H54 (cell line): ENCODE measurements at regions not wholly inside any gene's neighbourhood (a gene's known extent, or its start where the extent isn't known, plus 50 kb on each side); places are given as distances from the start of the nearest gene placed in this dataset.

ENCODE experiments used
- DNase-seq: peaks from one replicate; pipeline ENCODE4 v3.0.0; 2011; ENCODE audit warnings: low spot score, mixed read lengths; ENCODE audit not compliant: insufficient read length
- FAIRE-seq: peaks from 3 replicates; lab custom pipeline; 2011; peaks lifted over from hg19 to GRCh38; lab: Jason Lieb, UNC
- POLR2A ChIP-seq: IDR thresholded peaks from 2 replicates; pipeline ENCODE4 v1.6.1; 2011; ENCODE audit warnings: low read depth, mild to moderate bottlenecking, low read length

DNA sequence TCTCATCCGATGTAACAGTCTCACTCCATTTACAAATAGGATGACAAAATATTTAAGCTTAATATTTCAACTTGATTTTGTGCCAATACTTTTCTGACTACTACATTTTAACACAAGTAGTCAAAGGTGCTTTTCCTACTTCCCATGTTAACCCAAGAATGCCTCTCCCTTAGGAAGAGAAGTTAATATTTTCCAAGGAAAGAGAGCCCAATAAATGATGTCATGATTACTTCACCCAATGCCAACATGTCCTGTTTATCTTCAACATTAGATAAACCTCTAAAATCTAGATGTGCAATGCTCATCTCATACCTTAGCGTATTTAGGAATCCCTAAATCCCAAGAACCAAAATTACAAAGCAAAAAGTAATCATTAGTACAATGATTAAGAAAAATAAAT, 156.7 kb upstream of the TENT5A start:
- TF ChIP-seq POLR2A = no peak
- FAIRE-seq (peak; percentile 36), DNase-seq (no peak)

DNA sequence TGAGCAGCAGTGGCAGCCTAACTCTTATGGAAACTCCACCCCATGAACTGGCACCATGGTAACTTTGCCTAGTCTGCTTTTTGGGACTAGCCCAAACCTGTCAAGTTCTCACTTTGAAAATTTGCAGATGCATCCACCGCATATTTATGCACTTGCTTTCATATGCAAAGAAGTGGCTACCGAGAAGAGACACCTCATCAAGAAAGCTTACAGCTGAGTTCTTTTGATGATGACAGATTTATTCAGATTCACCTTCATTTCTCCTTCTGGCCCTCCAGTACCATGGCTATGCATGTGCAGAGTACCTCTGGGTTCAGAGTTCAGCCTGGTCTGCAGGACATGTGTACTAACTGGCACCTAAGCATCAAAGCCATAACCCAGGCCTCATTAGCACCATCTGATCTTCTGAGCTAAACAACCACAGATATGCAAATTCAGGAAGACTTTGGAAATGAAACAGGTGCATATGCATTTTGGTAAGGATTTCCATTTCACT, 154.3 kb upstream of the TENT5A start:
- FAIRE-seq (no peak), DNase-seq (no peak)
- no peak for TF ChIP-seq POLR2A

DNA sequence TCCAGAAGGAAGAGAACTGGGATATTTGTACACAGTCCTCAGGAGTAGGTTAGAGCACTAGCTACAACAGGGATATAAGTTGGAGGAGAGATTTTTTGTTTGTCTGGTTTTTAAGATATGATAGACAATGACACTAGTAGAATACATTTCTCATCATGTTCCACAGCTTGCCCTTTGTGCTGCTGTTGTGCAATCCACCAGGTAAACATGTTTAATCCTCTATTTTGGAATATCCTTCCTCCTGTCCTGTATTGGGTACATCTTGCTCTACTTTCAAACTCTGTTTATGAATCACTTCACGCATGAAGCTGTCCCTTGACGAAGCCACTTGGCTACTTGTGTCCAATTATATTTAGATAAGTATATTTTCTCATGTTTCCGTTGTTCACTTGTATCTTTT, 153.6 kb upstream of the TENT5A start:
- no peak for TF ChIP-seq POLR2A
- DNase-seq (no peak), FAIRE-seq (no peak)

DNA sequence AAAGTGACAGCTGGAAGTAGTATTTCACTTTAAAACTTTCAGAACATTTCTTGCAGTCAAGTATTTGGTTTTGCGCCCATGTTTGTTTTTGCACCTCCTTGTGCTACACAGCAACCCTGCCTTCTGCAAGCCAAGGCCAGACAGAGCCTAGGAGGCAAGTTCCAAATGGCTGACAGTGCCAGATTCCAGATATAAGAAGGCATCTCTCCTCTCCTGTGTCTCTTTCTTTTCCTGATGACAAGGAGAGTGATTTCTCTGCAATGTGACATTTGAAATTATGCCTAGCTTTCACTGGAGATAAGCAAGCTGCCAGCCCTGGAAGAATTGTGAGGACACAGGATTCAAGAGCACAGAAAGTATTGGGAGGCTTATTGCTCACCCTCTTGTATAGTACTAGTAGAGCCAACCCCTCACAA, 149.1 kb upstream of the TENT5A start:
- DNase-seq (no peak), FAIRE-seq (no peak)
- no peak for TF ChIP-seq POLR2A

DNA sequence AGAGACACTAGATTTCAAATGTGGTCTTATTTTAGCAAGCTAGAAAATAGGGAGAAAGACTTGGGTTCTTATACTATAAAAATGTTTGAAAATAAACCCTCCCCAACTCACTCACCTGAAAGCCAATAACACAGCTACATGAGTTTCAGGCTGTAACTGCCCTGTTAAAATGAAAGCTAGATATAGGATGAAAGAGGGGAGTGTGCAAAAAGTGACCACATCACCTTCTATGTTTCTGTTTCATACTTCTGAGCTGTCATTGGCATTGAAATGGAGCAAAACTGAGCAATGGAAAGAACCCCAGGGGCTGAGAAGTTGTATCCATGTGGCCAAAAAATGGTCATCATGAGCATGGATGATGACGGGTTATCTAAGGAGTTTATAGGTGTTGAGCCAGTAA, 148.1 kb upstream of the TENT5A start:
- no peak for TF ChIP-seq POLR2A
- FAIRE-seq = no peak
- DNase-seq = no peak

DNA sequence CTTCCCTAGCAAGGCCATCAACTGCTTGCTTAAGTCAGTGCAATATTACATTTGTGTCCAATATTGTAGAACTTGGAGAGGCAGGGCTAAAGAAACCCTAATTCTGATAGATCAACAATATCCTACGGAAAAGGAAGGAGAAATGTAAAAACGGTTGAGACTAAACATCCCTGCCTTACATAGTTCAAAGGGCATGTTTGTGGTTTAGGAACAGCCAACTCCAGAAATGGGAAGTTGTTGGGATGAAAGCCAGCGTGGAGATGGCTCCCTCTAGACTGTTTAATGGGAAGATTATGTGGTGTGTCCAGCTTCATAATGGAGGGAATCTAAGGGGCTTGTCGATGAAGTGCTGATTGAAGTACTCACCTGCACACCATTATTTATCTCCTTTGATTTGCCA, 145.3 kb upstream of the TENT5A start:
- DNase-seq (no peak), FAIRE-seq (no peak)
- no peak for TF ChIP-seq POLR2A

DNA sequence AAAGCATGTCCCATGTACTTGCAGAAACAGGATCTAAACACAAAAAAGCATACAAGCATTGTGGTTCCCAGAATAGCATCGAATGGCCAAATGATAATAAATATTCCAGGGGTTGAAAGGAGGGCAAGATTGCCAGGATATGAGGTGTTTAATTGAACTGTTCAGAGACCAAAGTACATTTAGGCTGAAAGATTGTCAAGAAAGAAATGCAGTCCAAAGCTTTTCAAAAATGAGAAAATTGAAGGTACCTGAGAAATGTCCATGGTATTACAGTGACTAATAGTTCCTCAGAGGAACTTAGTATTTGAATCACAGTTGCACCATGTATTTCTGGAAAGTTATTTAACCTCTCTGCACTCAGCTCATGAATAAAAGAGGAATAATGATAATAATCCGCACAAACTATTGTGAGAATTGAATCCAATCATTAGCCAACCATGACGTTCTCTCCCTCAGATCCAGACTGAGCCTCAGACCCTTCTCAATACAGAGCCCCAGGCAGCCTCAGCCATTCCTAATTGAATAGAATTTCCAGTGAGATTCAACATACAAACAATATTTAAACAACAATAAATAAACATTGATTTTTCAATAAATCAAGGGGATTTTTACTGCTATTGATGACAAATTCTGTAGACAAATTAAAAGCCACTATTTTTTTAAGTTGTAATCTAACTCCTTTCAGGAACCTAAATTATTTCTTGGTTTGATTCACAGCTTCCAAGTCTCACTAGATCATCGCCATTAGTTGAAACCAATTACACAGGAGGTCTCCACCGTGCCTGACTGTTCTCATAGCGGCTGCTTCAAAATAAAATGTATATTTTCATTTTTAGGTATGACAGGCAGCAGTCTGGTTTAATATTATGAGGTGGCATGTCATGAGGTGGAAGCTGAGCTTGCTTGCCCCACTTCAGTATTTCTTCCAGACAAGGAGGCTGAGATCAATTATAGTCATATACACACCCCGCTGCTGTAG, 144.3 kb upstream of the TENT5A start:
- TF ChIP-seq POLR2A = no peak
- FAIRE-seq (no peak), DNase-seq (no peak)

DNA sequence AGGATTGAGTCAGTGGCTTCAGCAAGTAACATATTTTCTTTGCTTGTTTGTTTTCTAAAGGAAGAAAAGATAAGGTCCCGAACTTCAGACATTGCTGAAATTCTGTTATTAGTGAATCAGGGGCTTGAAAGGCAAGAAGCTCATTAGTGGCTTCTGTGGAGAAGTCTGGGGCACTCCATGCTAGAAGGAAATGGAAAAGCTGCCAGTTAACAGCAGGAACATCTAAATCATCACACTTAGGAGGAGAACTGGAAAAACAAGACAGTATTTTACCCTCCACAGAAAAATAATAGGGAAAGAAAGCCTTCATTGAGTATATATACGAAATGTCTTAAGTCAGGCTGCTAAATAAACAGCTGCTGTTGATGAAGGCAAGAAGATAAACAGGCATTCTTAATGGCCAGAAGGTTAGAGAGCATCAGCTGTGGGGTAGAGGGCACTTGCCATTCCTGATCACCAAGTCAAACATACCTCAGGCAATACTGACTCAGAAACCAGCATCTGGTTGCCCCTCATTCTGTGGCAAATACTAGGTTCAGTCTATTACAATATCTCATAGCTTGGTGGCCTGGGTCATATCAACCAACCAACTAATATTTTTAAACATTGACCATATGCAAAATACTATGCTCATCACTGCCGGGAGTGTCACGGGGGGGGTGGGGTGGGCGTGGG, 143.2 kb upstream of the TENT5A start:
- FAIRE-seq (peak; percentile 53), DNase-seq (no peak)
- no peak for TF ChIP-seq POLR2A

DNA sequence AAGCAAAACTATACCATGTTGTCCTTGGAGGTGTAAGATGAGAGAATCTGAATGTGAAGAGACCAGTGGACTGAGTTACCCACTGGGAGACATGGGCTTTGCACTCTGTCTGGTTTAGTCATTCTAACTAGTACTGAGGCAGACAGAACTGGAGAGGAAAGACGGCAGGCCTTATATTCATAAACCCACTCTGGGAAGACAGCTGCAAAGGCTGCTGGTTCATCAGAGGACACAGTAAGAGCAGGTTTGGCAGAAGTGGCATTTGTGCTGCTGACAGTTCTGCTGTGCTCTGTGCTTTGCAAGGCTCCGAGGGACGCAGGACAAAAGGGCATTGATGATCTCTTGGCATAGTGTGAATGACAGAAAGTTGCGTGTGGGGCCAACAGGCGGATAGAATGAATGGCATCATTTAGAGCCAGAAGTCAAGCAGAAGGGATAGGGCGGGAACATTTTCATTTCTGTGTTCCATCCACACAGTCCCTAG, 142.3 kb upstream of the TENT5A start:
- FAIRE-seq = no peak
- no peak for DNase-seq
- TF ChIP-seq POLR2A = no peak

DNA sequence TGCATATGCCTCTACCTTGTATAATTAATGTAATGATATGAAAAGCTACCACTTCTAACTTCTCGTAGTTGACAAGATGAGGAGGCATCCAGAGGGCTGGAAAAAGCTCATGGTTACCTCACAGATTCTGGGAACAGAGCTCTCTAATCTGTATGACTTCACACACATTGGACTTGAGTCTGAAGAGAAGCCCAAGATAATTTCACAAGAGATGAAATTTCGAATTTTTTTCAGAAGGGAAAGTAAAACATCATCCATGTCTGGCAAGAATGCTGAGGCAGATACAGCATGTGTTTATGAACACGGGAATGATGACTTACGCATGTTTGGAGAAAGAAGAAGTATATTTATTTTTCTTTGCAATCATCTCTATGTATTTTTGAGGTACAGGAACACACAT, 141.8 kb upstream of the TENT5A start:
- FAIRE-seq = no peak

DNA sequence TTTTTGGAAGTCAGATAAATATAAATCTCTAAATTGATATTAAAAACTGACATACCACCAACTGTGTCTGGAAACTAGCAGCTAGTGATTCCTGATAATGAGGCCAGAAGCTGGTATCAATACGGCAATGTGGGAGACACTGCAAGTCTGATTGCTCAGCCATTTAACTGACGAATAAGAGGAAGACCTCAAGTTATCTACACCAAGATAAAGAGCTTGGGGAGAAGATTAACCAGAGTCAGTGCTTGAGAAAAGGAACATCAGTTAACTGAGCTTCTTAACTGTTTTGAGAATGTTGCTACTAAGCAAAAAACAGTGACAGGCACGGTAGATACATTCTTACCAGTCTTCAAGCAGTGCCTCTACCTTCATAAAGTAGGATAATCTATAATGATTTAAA, 140.4 kb upstream of the TENT5A start:
- no peak for DNase-seq
- no peak for TF ChIP-seq POLR2A
- no peak for FAIRE-seq

More for the DNA sequence above, 141.8 kb upstream of the TENT5A start:
- no peak for TF ChIP-seq POLR2A
- no peak for DNase-seq

DNA sequence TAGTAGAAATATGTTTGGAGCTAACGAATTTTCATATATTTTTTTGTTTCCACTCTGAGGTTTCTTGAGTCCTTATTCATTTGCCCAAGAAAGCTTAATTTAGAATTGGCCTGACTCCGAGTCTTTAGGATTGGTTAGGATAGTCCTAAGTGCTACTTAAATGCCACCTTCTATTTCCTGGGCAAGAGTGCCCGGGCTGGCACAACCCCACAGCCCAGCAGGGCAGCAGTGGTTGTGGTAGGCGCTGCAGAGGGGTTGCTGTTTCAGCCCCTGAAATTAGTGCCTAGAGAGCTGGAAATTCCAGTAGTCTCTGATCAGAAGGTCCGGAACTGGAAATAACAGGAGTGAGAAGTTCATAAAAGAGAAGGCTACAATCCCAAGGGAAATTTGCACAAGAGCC, 139.4 kb upstream of the TENT5A start:
- DNase-seq = no peak
- FAIRE-seq = no peak
- TF ChIP-seq POLR2A = no peak

DNA sequence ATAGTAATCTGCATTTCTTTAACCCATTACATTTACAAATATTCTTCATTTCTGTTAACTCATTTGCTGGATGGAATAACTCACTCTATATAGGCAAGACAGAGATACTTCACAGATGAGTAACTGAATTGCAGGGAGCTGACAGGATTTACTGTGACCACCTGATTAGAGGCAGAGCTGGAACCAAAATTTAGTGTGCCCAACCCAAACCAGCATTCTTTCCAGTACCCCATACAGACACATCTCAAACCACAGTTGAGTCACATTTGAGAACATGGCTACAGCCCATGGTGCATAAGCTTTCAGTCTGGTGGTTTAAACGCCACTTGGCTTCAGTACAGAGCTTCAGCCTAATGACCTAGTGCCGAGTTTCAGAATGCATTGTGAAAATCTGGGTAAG, 138.4 kb upstream of the TENT5A start:
- no peak for TF ChIP-seq POLR2A

More for the DNA sequence above, 138.4 kb upstream of the TENT5A start:
- DNase-seq (peak; percentile 19), FAIRE-seq (peak; percentile 68)
